Left ventricle myocardium inferior (tissue), 1 donor: ENCODE measurements at regions not wholly inside any gene's neighbourhood (a gene's known extent, or its start where the extent isn't known, plus 50 kb on each side); places are given as distances from the start of the nearest gene placed in this dataset.

Experiments used
- DNase-seq: peaks from one replicate; pipeline ENCODE4 v3.0.0-alpha.2; 2020
- H3K27ac ChIP-seq: fragments of 200-600 bp; replicated peaks from 2 replicates; pipeline ENCODE4 v1.8.0; 2021
- H3K27me3 ChIP-seq: fragments of 200-600 bp; 2 replicates; pipeline ENCODE4 v1.8.0; 2021; ENCODE audit warnings: low read depth
- H3K36me3 ChIP-seq: fragments of 200-600 bp; 2 replicates; pipeline ENCODE4 v1.8.0; 2021
- H3K4me1 ChIP-seq: fragments of 200-600 bp; 2 replicates; pipeline ENCODE4 v1.8.0; 2021
- H3K4me3 ChIP-seq: fragments of 200-600 bp; 2 replicates; pipeline ENCODE4 v1.8.0; 2021; ENCODE audit warnings: mild to moderate bottlenecking, moderate library complexity
- H3K9me3 ChIP-seq: fragments of 200-600 bp; replicated peaks from 2 replicates; pipeline ENCODE4 v1.8.0; 2021
- intact Hi-C: fragments of 100-400 bp; cut with micrococcal nuclease; formaldehyde crosslinking; loops from one replicate; pipeline ENCODE4 v1.11.0; 2022
- TF ChIP-seq, protein P1 (sequence below): fragments of 200-600 bp; IDR thresholded peaks from 2 replicates; pipeline ENCODE4 v1.8.0; 2021; ENCODE audit warnings: antibody characterized with exemption, mild to moderate bottlenecking, borderline replicate concordance
- donor health status: DM: no; HTN: yes; CAD: no; lungs with severe emphysema.

- no peak for DNase-seq
- TF ChIP-seq, protein P1, sequence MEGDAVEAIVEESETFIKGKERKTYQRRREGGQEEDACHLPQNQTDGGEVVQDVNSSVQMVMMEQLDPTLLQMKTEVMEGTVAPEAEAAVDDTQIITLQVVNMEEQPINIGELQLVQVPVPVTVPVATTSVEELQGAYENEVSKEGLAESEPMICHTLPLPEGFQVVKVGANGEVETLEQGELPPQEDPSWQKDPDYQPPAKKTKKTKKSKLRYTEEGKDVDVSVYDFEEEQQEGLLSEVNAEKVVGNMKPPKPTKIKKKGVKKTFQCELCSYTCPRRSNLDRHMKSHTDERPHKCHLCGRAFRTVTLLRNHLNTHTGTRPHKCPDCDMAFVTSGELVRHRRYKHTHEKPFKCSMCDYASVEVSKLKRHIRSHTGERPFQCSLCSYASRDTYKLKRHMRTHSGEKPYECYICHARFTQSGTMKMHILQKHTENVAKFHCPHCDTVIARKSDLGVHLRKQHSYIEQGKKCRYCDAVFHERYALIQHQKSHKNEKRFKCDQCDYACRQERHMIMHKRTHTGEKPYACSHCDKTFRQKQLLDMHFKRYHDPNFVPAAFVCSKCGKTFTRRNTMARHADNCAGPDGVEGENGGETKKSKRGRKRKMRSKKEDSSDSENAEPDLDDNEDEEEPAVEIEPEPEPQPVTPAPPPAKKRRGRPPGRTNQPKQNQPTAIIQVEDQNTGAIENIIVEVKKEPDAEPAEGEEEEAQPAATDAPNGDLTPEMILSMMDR, result no peak
- Histone ChIP-seq H3K27me3 (peaks cover 54% of the 10 kb centered on the region), H3K27ac (no peak overlapping the region), H3K4me1 (no peaks in the 10 kb centered on the region), H3K9me3 (peaks cover 14% of the 10 kb centered on the region), H3K4me3 (no peak overlapping the region), H3K36me3 (no peaks in the 10 kb centered on the region)
- intact Hi-C loops, result no loop called here
Measured at GRCh38 chr20:24277196-24277595, 192.2 kb upstream of the SYNDIG1 start.

GRCh38 chr20:24275946-24276705 is 193.3 kb upstream of the SYNDIG1 start:
- DNase-seq, result no peak
- Histone ChIP-seq H3K9me3 (peaks cover 19% of the 10 kb centered on the region), H3K27ac (no peak overlapping the region), H3K4me3 (no peak overlapping the region), H3K27me3 (peaks cover 49% of the 10 kb centered on the region), H3K4me1 (no peaks in the 10 kb centered on the region), H3K36me3 (no peaks in the 10 kb centered on the region)
- TF ChIP-seq, protein P1, result no peak
- intact Hi-C loops, result no loop called here

- DNase-seq, result no peak
- H3K36me3 ChIP-seq, result no peaks in the 10 kb centered on the region
- H3K9me3 ChIP-seq, result peaks cover 20% of the 10 kb centered on the region
- no peak overlapping the region for H3K27ac ChIP-seq
- TF ChIP-seq, protein P1, result no peak
- H3K4me3 ChIP-seq, result no peak overlapping the region
- peaks cover 48% of the 10 kb centered on the region for H3K27me3 ChIP-seq
- H3K4me1 ChIP-seq, result no peaks in the 10 kb centered on the region
- intact Hi-C loops, result no loop called here
Measured at GRCh38 chr20:24273251-24273650, 196.2 kb upstream of the SYNDIG1 start.

DNA sequence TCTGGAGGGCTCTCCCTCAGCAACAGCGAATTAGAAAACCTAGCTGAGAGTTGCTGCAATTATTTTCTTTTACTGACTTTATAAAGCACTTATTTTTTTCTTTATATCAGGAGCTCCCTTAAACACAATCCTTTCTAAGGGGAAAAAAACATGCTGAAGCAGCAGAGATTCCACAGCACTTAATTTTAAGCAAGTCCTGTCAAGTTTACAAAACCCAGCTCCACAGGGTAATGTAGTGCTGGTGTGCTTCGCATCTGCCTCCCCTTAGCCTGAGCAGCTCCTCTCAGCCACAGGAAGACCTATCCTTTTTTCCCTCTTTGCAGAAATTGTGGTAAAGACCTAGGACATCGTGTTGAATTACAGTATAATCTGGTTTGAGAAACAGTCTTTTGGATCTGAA is 208.1 kb upstream of the SYNDIG1 start:
- no peaks in the 10 kb centered on the region for H3K36me3 ChIP-seq
- DNase-seq, result no peak
- TF ChIP-seq, protein P1, result no peak
- no peaks in the 10 kb centered on the region for H3K9me3 ChIP-seq
- H3K27ac ChIP-seq, result no peak overlapping the region
- intact Hi-C loops, result no loop called here
- peaks cover 61% of the 10 kb centered on the region for H3K27me3 ChIP-seq
- H3K4me3 ChIP-seq, result no peak overlapping the region
- no peaks in the 10 kb centered on the region for H3K4me1 ChIP-seq

DNA sequence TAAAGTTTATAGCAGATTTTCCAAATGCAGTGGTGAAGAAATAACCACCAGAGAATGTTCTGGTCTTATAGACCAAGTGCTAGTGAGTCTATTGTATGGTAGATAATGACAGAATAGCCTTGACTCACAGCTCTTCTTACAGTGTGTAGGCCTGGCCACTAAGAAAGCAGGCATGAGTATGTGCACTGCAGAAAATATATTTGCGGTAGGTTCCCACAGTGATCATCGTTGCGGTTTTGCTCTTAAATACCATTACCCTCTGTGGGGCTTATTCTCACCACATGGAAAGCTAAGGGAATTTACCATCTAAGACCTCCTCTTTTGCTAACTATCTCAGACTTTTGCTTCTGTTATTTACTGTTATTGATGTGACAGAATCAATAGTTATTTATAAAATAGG is 212.3 kb upstream of the SYNDIG1 start:
- Histone ChIP-seq H3K27ac (no peak overlapping the region), H3K36me3 (no peaks in the 10 kb centered on the region), H3K4me1 (no peaks in the 10 kb centered on the region), H3K4me3 (no peak overlapping the region), H3K9me3 (no peaks in the 10 kb centered on the region), H3K27me3 (peaks cover 23% of the 10 kb centered on the region)
- no peak for DNase-seq
- intact Hi-C loops, result no loop called here
- TF ChIP-seq, protein P1, result no peak
